Common myeloid progenitor, CD34-positive (primary cell): ENCODE measurements at regions not wholly inside any gene's neighbourhood (a gene's known extent, or its start where the extent isn't known, plus 50 kb on each side); places are given as distances from the start of the nearest gene placed in this dataset.
A peak's percentile ranks its signal among the peaks of the same experiment; 100 is the strongest.

ENCODE experiments used
- CTCF ChIA-PET: fragments of 350-600 bp; sonication (Branson Sonifier 250); formaldehyde crosslinking; loops from one replicate; lab custom pipeline; 2021; ENCODE audit warnings: antibody characterized with exemption; lab: Charles Lee
- POLR2A ChIA-PET: fragments of 350-600 bp; sonication (Branson Sonifier 250); formaldehyde crosslinking; loops from one replicate; lab custom pipeline; 2021; ENCODE audit warnings: antibody characterized with exemption; lab: Charles Lee
- DNase-seq, 3 donors: peaks; one replicate each; pipeline versions ENCODE4 v3.0.0 to v3.0.0-alpha.2; 2013
- H3K27ac ChIP-seq, 2 experiments: 1 replicate in 1 of 2; 2 replicates in 1 of 2; pipeline ENCODE4 v1.7.0; 2013; ENCODE audit warnings: inconsistent platforms in 2 of 2, low read length in 2 of 2, mild to moderate bottlenecking in 2 of 2, low read depth in 1 of 2, moderate library complexity in 1 of 2; ENCODE audit not compliant: severe bottlenecking in 2 of 2, insufficient read depth in 1 of 2, poor library complexity in 1 of 2
- H3K27me3 ChIP-seq, 5 experiments: replicated peaks in 2 of 5; 1 replicate in 3 of 5; 2 replicates in 2 of 5; pipeline versions ENCODE4 v1.6.1 to v1.7.0; 2013; ENCODE audit warnings: low read length in 4 of 5, mild to moderate bottlenecking in 2 of 5, moderate library complexity in 2 of 5, inconsistent platforms in 1 of 5; ENCODE audit not compliant: insufficient read depth in 5 of 5, control insufficient read depth in 4 of 5
- H3K36me3 ChIP-seq, 4 experiments: 1 replicate in 2 of 4; 2 replicates in 2 of 4; pipeline versions ENCODE4 v1.6.1 to v1.7.0; 2013; ENCODE audit warnings: low read length in 3 of 4, control low read depth in 1 of 4, mild to moderate bottlenecking in 1 of 4; ENCODE audit not compliant: control insufficient read depth in 4 of 4, insufficient read depth in 4 of 4
- H3K4me1 ChIP-seq, 4 experiments: 1 replicate in 3 of 4; 2 replicates in 1 of 4; pipeline versions ENCODE4 v1.6.1 to v1.7.1; 2013; ENCODE audit warnings: low read length in 3 of 4, mild to moderate bottlenecking in 3 of 4, control low read depth in 1 of 4, inconsistent platforms in 1 of 4, moderate library complexity in 1 of 4; ENCODE audit not compliant: control insufficient read depth in 4 of 4, insufficient read depth in 4 of 4; ENCODE audit errors: control extremely low read depth in 1 of 4
- H3K4me3 ChIP-seq, 7 experiments: 1 replicate in 4 of 7; 2 replicates in 3 of 7; pipeline versions ENCODE4 v1.5.1 to v1.7.0; 2013; ENCODE audit warnings: mild to moderate bottlenecking in 7 of 7, low read length in 6 of 7, moderate library complexity in 6 of 7, inconsistent platforms in 2 of 7, low read depth in 2 of 7, control low read depth in 1 of 7; ENCODE audit not compliant: insufficient read depth in 4 of 7, control insufficient read depth in 1 of 7; ENCODE audit errors: extremely low read depth in 1 of 7
- H3K9me3 ChIP-seq, 5 experiments: 1 replicate in 4 of 5; 2 replicates in 1 of 5; pipeline versions ENCODE4 v1.6.1 to v1.7.1; 2013; ENCODE audit warnings: low read length in 4 of 5, mild to moderate bottlenecking in 2 of 5, inconsistent platforms in 1 of 5, low read depth in 1 of 5, moderate library complexity in 1 of 5; ENCODE audit not compliant: control insufficient read depth in 4 of 5, insufficient read depth in 2 of 5; ENCODE audit errors: control extremely low read depth in 1 of 5
- whole genome bisulfite sequencing: methylation state at CpG from one replicate; pipeline ENCODE4 v1.1.5; 2013; ENCODE audit not compliant: insufficient coverage; 5-methylcytosine and 5-hydroxymethylcytosine counted together

DNA sequence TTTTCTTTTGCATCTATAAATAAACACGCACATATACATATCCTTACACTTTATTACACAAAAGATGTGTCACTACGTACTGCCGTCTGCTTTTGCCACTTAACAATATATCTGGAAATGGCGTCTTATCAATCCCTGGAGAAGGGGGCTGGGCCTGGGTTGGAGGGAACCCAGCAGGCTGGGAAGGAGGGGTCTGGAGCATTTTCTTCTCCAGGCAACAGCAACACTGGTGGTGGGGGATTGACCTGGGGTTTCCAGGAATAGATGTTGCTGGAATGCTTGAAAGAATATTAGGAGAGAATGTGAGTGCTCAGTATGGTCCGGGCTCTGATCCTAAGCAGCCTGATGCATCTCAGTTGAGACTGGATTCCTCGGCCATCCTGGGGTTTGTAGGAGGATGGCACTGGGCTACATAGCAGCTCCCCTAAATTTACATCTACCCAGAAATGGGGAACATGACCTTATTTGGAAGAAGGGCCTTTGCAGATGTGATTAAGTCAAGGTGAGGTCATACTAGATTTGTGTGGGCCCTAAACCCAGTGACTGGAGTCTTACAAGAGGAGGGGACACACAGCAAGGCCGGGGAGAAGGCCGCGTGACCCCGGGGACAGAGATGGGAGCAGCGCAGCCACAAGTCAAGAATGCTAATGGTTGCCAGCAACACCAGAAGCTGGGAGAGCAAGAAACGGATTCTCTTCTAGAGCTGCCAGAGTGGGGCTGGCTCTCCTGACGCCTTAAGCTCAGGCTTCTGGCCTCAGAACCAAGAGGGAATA lies 98.6 kb downstream of the SIK1 start:
- 92% methylated on average over 10 of the region's 13 CpGs for WGBS
- Histone ChIP-seq H3K4me3 (no peak overlapping the region), H3K27ac (no peak overlapping the region), H3K36me3 (no peaks in the 10 kb centered on the region), H3K27me3 (peaks cover 0 to 2% (median 0%) of the 10 kb centered on the region in 5 experiments), H3K9me3 (no peaks in the 10 kb centered on the region), H3K4me1 (peaks cover 1 to 35% (median 24%) of the 10 kb centered on the region in 4 experiments)
- DNase-seq, result no peak
- ChIA-PET POLR2A (no interaction called here), CTCF (interaction anchor here (1.0 to 1.3 kb wide), 2 partner anchors 11 to 35 kb away, joined by 3 read pairs; no protein-coding TSS in a partner anchor)

DNA sequence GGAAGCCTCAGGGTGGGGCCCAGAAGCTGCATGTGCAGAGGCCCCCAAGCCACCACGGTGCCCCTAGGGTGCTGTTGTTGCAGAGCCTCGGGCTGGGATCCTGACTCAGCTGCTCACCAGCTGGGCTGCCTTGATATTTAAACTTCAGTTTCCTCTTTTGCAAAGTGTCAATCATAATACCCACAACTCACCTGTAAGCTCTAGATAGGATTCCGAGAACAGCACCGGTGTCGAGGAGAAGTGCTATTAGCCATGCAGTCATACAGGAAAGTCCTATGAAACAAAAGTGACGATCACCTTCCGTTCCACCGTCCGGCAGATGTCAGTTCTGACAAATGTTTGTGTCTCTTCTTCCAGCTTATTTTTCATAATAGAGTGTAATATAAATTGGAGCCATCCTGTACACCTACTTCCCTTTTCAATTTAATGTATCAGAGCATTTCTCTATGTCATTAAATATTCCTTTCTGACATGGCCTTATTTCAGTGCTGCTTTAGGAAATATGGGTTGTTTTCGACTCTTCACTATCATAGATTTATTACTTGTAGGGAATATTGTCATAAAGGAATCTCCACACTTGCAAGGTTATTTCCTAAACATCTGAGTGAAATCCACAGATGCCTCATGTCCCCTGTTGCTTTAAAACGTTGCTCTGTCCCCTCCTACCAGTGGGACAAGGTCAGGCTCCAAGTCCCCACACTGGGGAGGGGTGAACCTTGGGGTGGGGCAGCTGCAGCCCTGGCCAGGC lies 100.8 kb downstream of the SIK1 start:
- POLR2A ChIA-PET, result interaction anchor here (0.8 kb wide), 1 partner anchor 11 kb away, joined by 4 read pairs; no protein-coding TSS in a partner anchor
- Histone ChIP-seq H3K4me3 (peak overlapping the region in 1 of 7 experiments; percentile 39), H3K4me1 (peaks cover 1 to 22% (median 13%) of the 10 kb centered on the region in 4 experiments), H3K27ac (no peak overlapping the region), H3K27me3 (peaks cover 0 to 2% (median 0%) of the 10 kb centered on the region in 5 experiments), H3K9me3 (no peaks in the 10 kb centered on the region), H3K36me3 (no peaks in the 10 kb centered on the region)
- WGBS, result 3% methylated on average over 5 of the region's 11 CpGs
- CTCF ChIA-PET, result interaction anchor here (1.0 to 2.0 kb wide), 4 partner anchors 11 to 36 kb away, joined by 3 to 7 read pairs (median 6); no protein-coding TSS in a partner anchor
- DNase-seq, result peak; percentile 54 to 91 (median 74)

DNA sequence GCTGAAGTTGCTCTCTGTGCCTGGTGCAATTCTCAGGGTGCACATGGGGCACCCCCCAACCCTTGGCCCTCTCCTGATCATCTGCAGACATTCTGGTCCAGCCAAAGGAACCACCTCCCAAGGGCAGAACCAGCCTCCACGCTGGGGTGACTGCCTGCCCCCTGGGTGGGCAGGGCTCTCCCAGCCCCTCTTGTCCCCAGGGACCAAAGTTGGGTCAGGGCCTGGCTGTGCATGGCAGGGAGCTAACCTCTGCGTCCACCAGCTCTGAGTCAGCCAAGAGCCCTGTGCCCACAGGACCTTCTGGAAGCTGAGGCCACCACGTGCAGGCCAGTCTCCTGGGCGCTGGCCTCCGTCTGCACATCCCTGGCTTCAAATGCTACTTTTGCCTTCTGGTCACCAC lies 101.9 kb downstream of the SIK1 start:
- POLR2A ChIA-PET, result no interaction called here
- H3K4me1 ChIP-seq, result peaks cover 1 to 22% (median 13%) of the 10 kb centered on the region in 4 experiments
- CTCF ChIA-PET, result interaction anchor here (1.8 to 1.9 kb wide), 2 partner anchors 10 kb away, joined by 7 to 8 read pairs; no protein-coding TSS in a partner anchor
- no peak overlapping the region for H3K4me3 ChIP-seq
- no peak overlapping the region for H3K27ac ChIP-seq
- H3K27me3 ChIP-seq, result peaks cover 0 to 2% (median 0%) of the 10 kb centered on the region in 5 experiments
- 100% methylated on average over 5 of the region's 5 CpGs for WGBS
- H3K9me3 ChIP-seq, result no peaks in the 10 kb centered on the region
- no peak for DNase-seq
- no peaks in the 10 kb centered on the region for H3K36me3 ChIP-seq

DNA sequence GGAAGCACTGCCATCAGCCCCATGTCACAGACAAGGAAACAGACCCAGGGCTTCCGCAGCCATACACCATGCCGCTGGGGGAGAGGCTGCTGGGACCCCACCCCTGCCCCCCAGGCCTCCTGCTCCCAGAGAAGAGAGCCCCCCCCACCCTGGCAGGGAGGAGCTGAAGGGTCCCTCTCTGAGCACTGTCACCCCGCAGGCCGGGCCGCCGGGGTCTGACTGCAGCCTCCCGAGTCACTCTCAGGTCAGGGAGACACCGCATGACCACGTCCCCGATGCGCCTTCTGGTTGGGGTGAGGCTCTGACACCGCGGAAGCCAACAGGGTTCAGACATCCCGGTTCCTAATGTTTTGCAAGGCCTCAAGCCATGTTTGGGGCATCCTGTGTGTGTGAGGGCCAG lies 102.3 kb downstream of the SIK1 start:
- H3K4me1 ChIP-seq, result peaks cover 1 to 22% (median 13%) of the 10 kb centered on the region in 4 experiments
- ChIA-PET POLR2A (no interaction called here), CTCF (interaction anchor here (1.3 to 1.8 kb wide), 2 partner anchors 9 to 321 kb away, joined by 3 to 8 read pairs; no protein-coding TSS in a partner anchor)
- H3K4me3 ChIP-seq, result no peak overlapping the region
- no peaks in the 10 kb centered on the region for H3K36me3 ChIP-seq
- no peak overlapping the region for H3K27ac ChIP-seq
- WGBS, result 93% methylated on average over 7 of the region's 14 CpGs
- DNase-seq, result no peak
- peaks cover 0 to 2% (median 0%) of the 10 kb centered on the region in 5 experiments for H3K27me3 ChIP-seq
- no peaks in the 10 kb centered on the region for H3K9me3 ChIP-seq

DNA sequence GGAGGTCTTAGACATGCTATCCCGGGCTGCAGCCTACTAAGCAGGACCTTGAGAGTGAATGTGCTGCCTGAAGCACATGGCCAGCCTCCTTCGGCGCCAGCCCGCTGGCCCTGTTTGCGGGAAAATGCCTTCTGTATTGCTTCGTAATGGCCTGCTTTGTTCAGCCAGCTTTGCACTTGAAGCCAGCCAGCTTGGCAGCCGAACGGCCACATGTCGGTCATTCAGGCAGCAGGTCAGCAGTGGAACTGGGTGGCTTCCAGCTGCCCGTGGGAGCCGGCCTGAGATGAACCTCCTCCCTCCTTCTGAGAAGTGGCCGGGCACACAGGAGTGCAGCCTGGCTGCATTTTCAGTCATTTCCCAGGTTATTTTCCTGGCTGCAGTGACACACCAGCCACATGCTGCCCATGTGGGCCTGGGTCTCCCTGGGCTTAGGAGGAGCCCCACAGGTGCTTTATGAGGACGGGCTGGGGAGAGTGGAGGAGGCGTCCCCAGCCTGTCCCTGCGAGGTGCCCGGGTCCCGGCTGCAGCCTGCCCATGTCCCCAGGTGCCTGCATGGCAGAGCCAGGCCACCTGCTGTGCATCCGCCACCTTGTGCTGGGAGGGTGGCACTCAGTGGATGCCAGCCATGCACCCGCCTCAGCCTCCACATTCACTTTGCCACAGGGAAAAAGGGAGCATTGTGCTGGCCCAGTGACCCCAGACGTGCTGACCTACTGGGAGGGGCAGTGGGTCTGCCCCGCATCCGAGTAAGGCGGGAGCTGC lies 103.5 kb downstream of the SIK1 start:
- H3K36me3 ChIP-seq, result no peaks in the 10 kb centered on the region
- H3K9me3 ChIP-seq, result no peaks in the 10 kb centered on the region
- H3K27ac ChIP-seq, result no peak overlapping the region
- no peak for DNase-seq
- no peak overlapping the region for H3K4me3 ChIP-seq
- POLR2A ChIA-PET, result no interaction called here
- CTCF ChIA-PET, result interaction anchor here (1.3 to 1.8 kb wide), 2 partner anchors 8 to 322 kb away, joined by 3 to 8 read pairs; no protein-coding TSS in a partner anchor
- 93% methylated on average over 19 of the region's 23 CpGs for WGBS
- peaks cover 0 to 3% (median 0%) of the 10 kb centered on the region in 5 experiments for H3K27me3 ChIP-seq
- H3K4me1 ChIP-seq, result peaks cover 1 to 22% (median 13%) of the 10 kb centered on the region in 4 experiments

DNA sequence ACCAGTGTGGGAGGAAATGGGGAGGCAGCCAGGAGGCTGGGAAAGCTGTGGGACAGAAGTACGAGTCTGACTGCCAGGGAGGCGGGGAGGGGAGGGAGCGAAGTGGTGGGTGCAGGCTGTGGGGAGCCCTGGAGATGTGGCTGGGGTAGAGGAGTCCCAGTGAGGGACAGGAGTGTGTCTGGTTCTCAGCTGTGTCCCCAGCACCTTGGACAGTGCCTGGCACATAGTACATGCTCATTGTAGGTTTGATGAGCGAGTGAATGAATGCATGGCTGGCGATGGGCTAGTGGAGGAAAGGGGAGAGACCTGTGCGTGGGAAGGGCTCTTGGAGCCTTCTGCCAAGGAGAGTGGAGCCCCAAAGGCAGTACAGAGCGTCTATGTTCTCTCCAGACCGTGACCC lies 104.1 kb downstream of the SIK1 start:
- CTCF ChIA-PET, result no interaction called here
- peaks cover 0 to 4% (median 0%) of the 10 kb centered on the region in 5 experiments for H3K27me3 ChIP-seq
- no peak for DNase-seq

More for the DNA sequence above, 104.1 kb downstream of the SIK1 start:
- Histone ChIP-seq H3K9me3 (peaks cover 0 to 6% (median 0%) of the 10 kb centered on the region in 5 experiments), H3K4me3 (no peak overlapping the region), H3K4me1 (peaks cover 1 to 22% (median 13%) of the 10 kb centered on the region in 4 experiments), H3K36me3 (no peaks in the 10 kb centered on the region), H3K27ac (no peak overlapping the region)
- POLR2A ChIA-PET, result no interaction called here
- WGBS, result 100% methylated on average over 5 of the region's 8 CpGs
